CD8-positive, alpha-beta memory T cell (primary cell): ENCODE measurements at regions not wholly inside any gene's neighbourhood (a gene's known extent, or its start where the extent isn't known, plus 50 kb on each side); places are given as distances from the start of the nearest gene placed in this dataset.

Source experiments
- CTCF ChIA-PET: fragments of 350-600 bp; sonication (Branson Sonifier 250); formaldehyde crosslinking; loops from one replicate; lab custom pipeline; 2021; ENCODE audit warnings: antibody characterized with exemption; lab: Charles Lee
- POLR2A ChIA-PET: fragments of 350-600 bp; sonication (Branson Sonifier 250); formaldehyde crosslinking; loops from one replicate; lab custom pipeline; 2021; ENCODE audit warnings: antibody characterized with exemption; lab: Charles Lee
- DNase-seq, 5 donors: peaks; one replicate each; pipeline versions ENCODE4 v3.0.0 to v3.0.0-alpha.2; 2020 to 2022; ENCODE audit warnings: mixed read lengths in 1 of 5
- H3K27ac ChIP-seq: one replicate; pipeline ENCODE4 v1.7.0; 2013; ENCODE audit warnings: low read depth, mild to moderate bottlenecking, low read length, moderate library complexity
- H3K27me3 ChIP-seq: 2 replicates; pipeline ENCODE4 v1.7.0; 2013; ENCODE audit warnings: low read length, mild to moderate bottlenecking; ENCODE audit not compliant: insufficient read depth, poor library complexity, severe bottlenecking
- H3K36me3 ChIP-seq: 2 replicates; pipeline ENCODE4 v1.7.0; 2013; ENCODE audit warnings: mild to moderate bottlenecking, low read length, moderate library complexity; ENCODE audit not compliant: insufficient read depth
- H3K4me1 ChIP-seq: 2 replicates; pipeline ENCODE4 v1.7.0; 2013; ENCODE audit warnings: mild to moderate bottlenecking, low read length, moderate library complexity; ENCODE audit not compliant: insufficient read depth
- H3K4me3 ChIP-seq: 2 replicates; pipeline ENCODE4 v1.7.0; 2013; ENCODE audit warnings: mild to moderate bottlenecking, low read length
- H3K9me3 ChIP-seq: 2 replicates; pipeline ENCODE4 v1.7.0; 2013; ENCODE audit warnings: mild to moderate bottlenecking, low read length
- H3K27ac Mint-ChIP-seq, 8 donors: one replicate each; pipeline ENCODE4 v1.8.0; 2020 to 2021; ENCODE audit warnings: mixed read lengths in 8 of 8, mild to moderate bottlenecking in 6 of 8, inconsistent platforms in 3 of 8, moderate library complexity in 3 of 8
- H3K27me3 Mint-ChIP-seq, 2 donors: one replicate each; pipeline ENCODE4 v1.8.0; 2020 to 2021; ENCODE audit warnings: mixed read lengths in 2 of 2, mild to moderate bottlenecking in 1 of 2, moderate library complexity in 1 of 2
- H3K36me3 Mint-ChIP-seq, 3 donors: one replicate each; pipeline ENCODE4 v1.8.0; 2020 to 2021; ENCODE audit warnings: mixed read lengths in 3 of 3, inconsistent platforms in 1 of 3, mild to moderate bottlenecking in 1 of 3
- H3K4me1 Mint-ChIP-seq, 3 donors: one replicate each; pipeline ENCODE4 v1.8.0; 2020 to 2021; ENCODE audit warnings: mixed read lengths in 3 of 3, inconsistent platforms in 1 of 3, mild to moderate bottlenecking in 1 of 3
- H3K4me3 Mint-ChIP-seq, 7 donors: one replicate each; pipeline ENCODE4 v1.8.0; 2020 to 2021; ENCODE audit warnings: mixed read lengths in 7 of 7, mild to moderate bottlenecking in 6 of 7, moderate library complexity in 4 of 7, inconsistent platforms in 2 of 7
- H3K9me3 Mint-ChIP-seq, 5 donors: one replicate each; pipeline ENCODE4 v1.8.0; 2020 to 2022; ENCODE audit warnings: mixed read lengths in 5 of 5, mild to moderate bottlenecking in 3 of 5, moderate library complexity in 2 of 5, inconsistent platforms in 1 of 5

- CTCF ChIA-PET: no interaction called here
- H3K4me3 ChIP-seq: no peak overlapping the region
Observed at GRCh38 chr14:54083549-54084239, 127.1 kb upstream of the BMP4 start.

GRCh38 chr14:54085232-54085761 lies 128.7 kb upstream of the BMP4 start:
- CTCF ChIA-PET: no interaction called here
- Histone ChIP-seq H3K36me3 (no peaks in the 10 kb centered on the region), H3K27ac (no peak overlapping the region), H3K9me3 (no peaks in the 10 kb centered on the region), H3K4me1 (no peaks in the 10 kb centered on the region), H3K27me3 (no peaks in the 10 kb centered on the region), H3K4me3 (no peak overlapping the region)
- Mint-ChIP-seq H3K4me3 (no peak overlapping the region), H3K9me3 (peaks cover 0 to 2% (median 0%) of the 10 kb centered on the region in 5 donors), H3K27ac (no peak overlapping the region), H3K36me3 (no peaks in the 10 kb centered on the region), H3K4me1 (no peaks in the 10 kb centered on the region), H3K27me3 (no peaks in the 10 kb centered on the region)
- POLR2A ChIA-PET: no interaction called here
- DNase-seq: no peak

More at GRCh38 chr14:54083549-54084239, 127.1 kb upstream of the BMP4 start:
- no peaks in the 10 kb centered on the region for H3K27me3 ChIP-seq
- H3K9me3 ChIP-seq: no peaks in the 10 kb centered on the region
- POLR2A ChIA-PET: no interaction called here
- no peak for DNase-seq
- no peaks in the 10 kb centered on the region for H3K36me3 ChIP-seq
- Mint-ChIP-seq H3K36me3 (no peaks in the 10 kb centered on the region), H3K27me3 (peaks cover 0 to 2% of the 10 kb centered on the region in 2 donors), H3K4me1 (no peaks in the 10 kb centered on the region), H3K27ac (no peak overlapping the region), H3K9me3 (peaks cover 0 to 2% (median 0%) of the 10 kb centered on the region in 5 donors), H3K4me3 (no peak overlapping the region)
- H3K4me1 ChIP-seq: no peaks in the 10 kb centered on the region
- no peak overlapping the region for H3K27ac ChIP-seq

- Mint-ChIP-seq H3K36me3 (no peaks in the 10 kb centered on the region), H3K27me3 (no peaks in the 10 kb centered on the region), H3K4me1 (no peaks in the 10 kb centered on the region), H3K4me3 (no peak overlapping the region), H3K9me3 (peaks cover 0 to under 1% (median 0%) of the 10 kb centered on the region in 5 donors), H3K27ac (no peak overlapping the region)
- Histone ChIP-seq H3K9me3 (no peaks in the 10 kb centered on the region), H3K4me1 (no peaks in the 10 kb centered on the region), H3K27me3 (no peaks in the 10 kb centered on the region), H3K4me3 (no peak overlapping the region), H3K27ac (no peak overlapping the region), H3K36me3 (no peaks in the 10 kb centered on the region)
- ChIA-PET POLR2A (no interaction called here), CTCF (no interaction called here)
- DNase-seq: no peak
Observed at GRCh38 chr14:54085841-54086240, 129.2 kb upstream of the BMP4 start.

GRCh38 chr14:54086767-54087166 lies 130.1 kb upstream of the BMP4 start:
- H3K27ac Mint-ChIP-seq: no peak overlapping the region
- no peaks in the 10 kb centered on the region for H3K4me1 Mint-ChIP-seq
- H3K4me1 ChIP-seq: no peaks in the 10 kb centered on the region
- H3K36me3 ChIP-seq: no peaks in the 10 kb centered on the region
- POLR2A ChIA-PET: no interaction called here
- H3K27ac ChIP-seq: no peak overlapping the region
- H3K4me3 ChIP-seq: no peak overlapping the region
- H3K9me3 ChIP-seq: no peaks in the 10 kb centered on the region
- CTCF ChIA-PET: no interaction called here
- no peak overlapping the region for H3K4me3 Mint-ChIP-seq
- DNase-seq: no peak
- H3K27me3 ChIP-seq: no peaks in the 10 kb centered on the region
- H3K9me3 Mint-ChIP-seq: peaks cover 0 to 2% (median 0%) of the 10 kb centered on the region in 5 donors
- H3K36me3 Mint-ChIP-seq: no peaks in the 10 kb centered on the region
- H3K27me3 Mint-ChIP-seq: no peaks in the 10 kb centered on the region

- Histone ChIP-seq H3K27ac (no peak overlapping the region), H3K9me3 (no peaks in the 10 kb centered on the region), H3K27me3 (no peaks in the 10 kb centered on the region), H3K4me1 (no peaks in the 10 kb centered on the region), H3K4me3 (no peak overlapping the region), H3K36me3 (no peaks in the 10 kb centered on the region)
- Mint-ChIP-seq H3K9me3 (peaks cover 0 to 2% (median 0%) of the 10 kb centered on the region in 5 donors), H3K27ac (no peak overlapping the region), H3K36me3 (no peaks in the 10 kb centered on the region), H3K4me3 (no peak overlapping the region), H3K4me1 (no peaks in the 10 kb centered on the region), H3K27me3 (no peaks in the 10 kb centered on the region)
- POLR2A ChIA-PET: no interaction called here
- DNase-seq: no peak
- CTCF ChIA-PET: no interaction called here
Observed at GRCh38 chr14:54087376-54087775, 130.8 kb upstream of the BMP4 start.

GRCh38 chr14:54088271-54088670 lies 131.6 kb upstream of the BMP4 start:
- DNase-seq: no peak
- POLR2A ChIA-PET: no interaction called here
- no peak overlapping the region for H3K27ac Mint-ChIP-seq
- CTCF ChIA-PET: no interaction called here
- H3K36me3 ChIP-seq: no peaks in the 10 kb centered on the region
- no peak overlapping the region for H3K4me3 ChIP-seq
- H3K27ac ChIP-seq: no peak overlapping the region
- H3K27me3 Mint-ChIP-seq: no peaks in the 10 kb centered on the region
- H3K4me1 ChIP-seq: no peaks in the 10 kb centered on the region
- H3K4me1 Mint-ChIP-seq: no peaks in the 10 kb centered on the region
- no peaks in the 10 kb centered on the region for H3K27me3 ChIP-seq
- no peaks in the 10 kb centered on the region for H3K9me3 ChIP-seq
- H3K9me3 Mint-ChIP-seq: peaks cover 0 to 3% (median 0%) of the 10 kb centered on the region in 5 donors
- no peak overlapping the region for H3K4me3 Mint-ChIP-seq
- H3K36me3 Mint-ChIP-seq: no peaks in the 10 kb centered on the region

- Histone ChIP-seq H3K4me3 (no peak overlapping the region), H3K36me3 (no peaks in the 10 kb centered on the region), H3K4me1 (no peaks in the 10 kb centered on the region), H3K27ac (no peak overlapping the region), H3K9me3 (no peaks in the 10 kb centered on the region), H3K27me3 (no peaks in the 10 kb centered on the region)
- H3K27me3 Mint-ChIP-seq: no peaks in the 10 kb centered on the region
- CTCF ChIA-PET: no interaction called here
- H3K36me3 Mint-ChIP-seq: peaks cover 0 to 2% (median 0%) of the 10 kb centered on the region in 3 donors
- H3K4me3 Mint-ChIP-seq: no peak overlapping the region
- no peaks in the 10 kb centered on the region for H3K4me1 Mint-ChIP-seq
- H3K9me3 Mint-ChIP-seq: peaks cover 7 to 18% (median 9%) of the 10 kb centered on the region in 5 donors
- no peak overlapping the region for H3K27ac Mint-ChIP-seq
- POLR2A ChIA-PET: no interaction called here
- no peak for DNase-seq
Observed at GRCh38 chr14:54090274-54090673, 133.6 kb upstream of the BMP4 start.

- DNase-seq: no peak
- Histone ChIP-seq H3K27ac (no peak overlapping the region), H3K9me3 (no peaks in the 10 kb centered on the region), H3K36me3 (no peaks in the 10 kb centered on the region), H3K4me3 (no peak overlapping the region), H3K27me3 (no peaks in the 10 kb centered on the region), H3K4me1 (no peaks in the 10 kb centered on the region)
- Mint-ChIP-seq H3K27me3 (no peaks in the 10 kb centered on the region), H3K4me1 (no peaks in the 10 kb centered on the region), H3K4me3 (no peak overlapping the region), H3K27ac (no peak overlapping the region), H3K9me3 (peaks cover 7 to 25% (median 17%) of the 10 kb centered on the region in 5 donors), H3K36me3 (peaks cover 0 to 2% (median 0%) of the 10 kb centered on the region in 3 donors)
- POLR2A ChIA-PET: no interaction called here
- CTCF ChIA-PET: interaction anchor here (2.0 kb wide), 1 partner anchor 12 kb away, joined by 5 read pairs; no protein-coding TSS in a partner anchor
Observed at GRCh38 chr14:54094765-54095164, 138.1 kb upstream of the BMP4 start.
